SU-DHL-6 (cell line): ENCODE measurements at regions not wholly inside any gene's neighbourhood (a gene's known extent, or its start where the extent isn't known, plus 50 kb on each side); places are given as distances from the start of the nearest gene placed in this dataset.

Source experiments
- EZH2phosphoT487 ChIP-seq: fragments of 200-600 bp; sonication (generic), shearing (Covaris generic); conservative IDR thresholded peaks from 2 replicates; pipeline ENCODE4 v1.6.1; 2018; ENCODE audit warnings: mild to moderate bottlenecking, antibody characterized with exemption, low read length, moderate library complexity, mixed read lengths
- TF ChIP-seq, protein P1 (sequence below): fragments of 200-600 bp; sonication (generic); IDR thresholded peaks from one replicate; pipeline ENCODE4 v1.5.1; 2017; ENCODE audit warnings: antibody characterized with exemption, mild to moderate bottlenecking, low read length, moderate library complexity; ENCODE audit not compliant: insufficient read depth, poor library complexity, severe bottlenecking

DNA sequence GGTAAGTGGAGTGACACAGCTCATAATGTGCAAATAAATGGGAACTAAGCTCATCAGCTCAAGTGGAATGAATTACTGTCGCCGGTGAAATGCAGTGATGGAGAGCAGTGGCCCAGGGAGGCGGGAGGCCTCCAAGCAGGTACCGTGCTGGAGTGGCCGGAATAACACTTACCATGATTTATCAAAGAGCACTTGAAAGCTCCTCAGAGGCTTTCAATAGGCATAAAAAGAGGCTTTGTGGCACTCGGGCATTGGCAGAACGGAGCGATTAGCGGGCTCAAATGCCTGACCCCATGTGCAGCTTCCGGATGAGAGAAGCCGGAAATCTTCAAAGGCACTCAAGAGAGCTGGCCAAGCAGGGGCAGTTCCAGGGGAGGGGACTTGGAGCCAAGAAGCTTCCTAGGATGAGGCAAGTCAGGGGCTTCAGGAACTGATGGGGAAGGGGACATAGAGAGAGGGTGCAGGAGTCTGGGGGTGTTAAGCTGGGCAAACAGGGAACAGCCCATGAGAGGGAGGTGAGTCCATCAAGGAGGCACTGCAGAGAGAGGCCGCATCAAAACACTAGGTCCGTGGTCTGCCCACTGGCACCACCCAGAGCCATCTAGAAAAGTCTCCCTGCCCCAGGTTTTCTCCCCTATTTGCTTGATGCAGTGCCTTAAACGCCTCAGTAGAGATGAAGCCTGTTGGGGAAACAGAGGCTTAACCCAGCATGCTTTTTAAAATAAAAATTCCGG is 144.0 kb upstream of the IRX6 start:
- TF ChIP-seq, protein P1, sequence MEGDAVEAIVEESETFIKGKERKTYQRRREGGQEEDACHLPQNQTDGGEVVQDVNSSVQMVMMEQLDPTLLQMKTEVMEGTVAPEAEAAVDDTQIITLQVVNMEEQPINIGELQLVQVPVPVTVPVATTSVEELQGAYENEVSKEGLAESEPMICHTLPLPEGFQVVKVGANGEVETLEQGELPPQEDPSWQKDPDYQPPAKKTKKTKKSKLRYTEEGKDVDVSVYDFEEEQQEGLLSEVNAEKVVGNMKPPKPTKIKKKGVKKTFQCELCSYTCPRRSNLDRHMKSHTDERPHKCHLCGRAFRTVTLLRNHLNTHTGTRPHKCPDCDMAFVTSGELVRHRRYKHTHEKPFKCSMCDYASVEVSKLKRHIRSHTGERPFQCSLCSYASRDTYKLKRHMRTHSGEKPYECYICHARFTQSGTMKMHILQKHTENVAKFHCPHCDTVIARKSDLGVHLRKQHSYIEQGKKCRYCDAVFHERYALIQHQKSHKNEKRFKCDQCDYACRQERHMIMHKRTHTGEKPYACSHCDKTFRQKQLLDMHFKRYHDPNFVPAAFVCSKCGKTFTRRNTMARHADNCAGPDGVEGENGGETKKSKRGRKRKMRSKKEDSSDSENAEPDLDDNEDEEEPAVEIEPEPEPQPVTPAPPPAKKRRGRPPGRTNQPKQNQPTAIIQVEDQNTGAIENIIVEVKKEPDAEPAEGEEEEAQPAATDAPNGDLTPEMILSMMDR: no peak
- no peak for TF ChIP-seq EZH2phosphoT487
